K562 (cell line): ENCODE measurements at regions not wholly inside any gene's neighbourhood (a gene's known extent, or its start where the extent isn't known, plus 50 kb on each side); places are given as distances from the start of the nearest gene placed in this dataset.

Experiments
- ATAC-seq: fragments of 200-7000 bp; cut with Tn5 transposase; 3 replicates; pipeline ENCODE4 v1.9.1; 2020; ENCODE audit warnings: moderate library complexity
- BruUV-seq: library from RNA; stranded (reverse); fragments of 400-500 nt; replicated peaks from 2 replicates; lab custom pipeline; 2021; lab: Mats Ljungman, UMichigan
- CTCF ChIA-PET: fragments of 300-600 bp; formaldehyde crosslinking; extraction: SDS; loops from one replicate; lab custom pipeline; 2021; ENCODE audit warnings: low intra/inter-chr PET ratio; lab: Yijun Ruan, JAX
- POLR2A ChIA-PET: fragments of 300-600, 350-650 bp; sonication (Branson Sonifier 250); formaldehyde crosslinking; extraction: SDS; loops from one replicate; lab custom pipeline; 2021; ENCODE audit warnings: antibody characterized with exemption, inconsistent platforms; lab: Yijun Ruan, JAX
- DNase-seq, 4 experiments: peaks; one replicate each; pipeline versions ENCODE4 v3.0.0 to v3.0.0-alpha.2; 2011 to 2018; ENCODE audit warnings: low spot score in 3 of 4, mixed read lengths in 3 of 4; ENCODE audit errors: extremely low read depth in 1 of 4
- FAIRE-seq: peaks from 2 replicates; lab custom pipeline; 2011; peaks lifted over from hg19 to GRCh38; lab: Jason Lieb, UNC
- H2AFZ ChIP-seq: 2 replicates; pipeline ENCODE4 v1.6.0; 2011; ENCODE audit warnings: low read depth, low read length, control low read depth, inconsistent platforms
- H3K27ac ChIP-seq: fragments of 200-600 bp; 3 replicates; pipeline ENCODE4 v1.8.0; 2011; ENCODE audit warnings: low read depth, mild to moderate bottlenecking, control low read depth, inconsistent platforms, low read length, moderate library complexity, mixed read lengths; ENCODE audit errors: extremely low read depth
- H3K27me3 ChIP-seq, 2 experiments: fragments of 300-600 bp in 1 of 2; 2 replicates in 1 of 2; 3 replicates in 1 of 2; pipeline versions ENCODE4 v1.6.0 to v1.8.0; 2011; ENCODE audit warnings: inconsistent platforms in 2 of 2, low read length in 2 of 2, mild to moderate bottlenecking in 1 of 2, mixed read lengths in 1 of 2, moderate library complexity in 1 of 2; ENCODE audit not compliant: control insufficient read depth in 2 of 2, insufficient read depth in 2 of 2
- H3K36me3 ChIP-seq: fragments of 300-600 bp; 3 replicates; pipeline ENCODE4 v1.8.0; 2011; ENCODE audit warnings: mild to moderate bottlenecking, low read length, inconsistent platforms; ENCODE audit not compliant: control insufficient read depth, insufficient read depth
- H3K4me1 ChIP-seq, 2 experiments: fragments of 200-600 bp in 1 of 2; replicated peaks in 1 of 2; 2 replicates in 1 of 2; 3 replicates in 1 of 2; pipeline versions ENCODE4 v1.5.1 to v1.8.0; 2011; ENCODE audit warnings: inconsistent platforms in 2 of 2, low read length in 2 of 2, mild to moderate bottlenecking in 1 of 2, mixed read lengths in 1 of 2, moderate library complexity in 1 of 2; ENCODE audit not compliant: control insufficient read depth in 2 of 2, insufficient read depth in 2 of 2
- H3K4me2 ChIP-seq: 2 replicates; pipeline ENCODE4 v1.6.1; 2011; ENCODE audit warnings: low read length, control low read depth, inconsistent platforms, mixed read lengths; ENCODE audit not compliant: insufficient read depth
- H3K4me3 ChIP-seq: fragments of 200-600 bp; sonication (generic), shearing (Covaris generic); 2 replicates; pipeline ENCODE4 v1.5.1; 2016; ENCODE audit warnings: control low read depth, inconsistent platforms
- H3K79me2 ChIP-seq: fragments of 200-600 bp; 3 replicates; pipeline ENCODE4 v1.8.0; 2011; ENCODE audit warnings: low read length, inconsistent platforms; ENCODE audit not compliant: control insufficient read depth, insufficient read depth
- H3K9ac ChIP-seq, 2 experiments: 2 replicates each; pipeline versions ENCODE4 v1.6.0 to v1.6.1; 2011; ENCODE audit warnings: low read depth in 2 of 2, low read length in 2 of 2, control low read depth in 1 of 2, inconsistent platforms in 1 of 2, mild to moderate bottlenecking in 1 of 2, mixed read lengths in 1 of 2; ENCODE audit not compliant: insufficient read depth in 1 of 2
- H3K9me1 ChIP-seq: one replicate; pipeline ENCODE4 v1.6.0; 2011; ENCODE audit warnings: inconsistent platforms, mild to moderate bottlenecking, low read length, moderate library complexity; ENCODE audit not compliant: control insufficient read depth, insufficient read depth
- H3K9me3 ChIP-seq: replicated peaks from 2 replicates; pipeline ENCODE4 v1.5.1; 2011; ENCODE audit warnings: low read depth, low read length, inconsistent platforms; ENCODE audit not compliant: control insufficient read depth, insufficient read depth
- H4K20me1 ChIP-seq: replicated peaks from 2 replicates; pipeline ENCODE4 v1.6.1; 2011; ENCODE audit warnings: low read length, inconsistent platforms, mixed read lengths; ENCODE audit not compliant: control insufficient read depth, insufficient read depth
- FOSL1 ChIP-seq: fragments of 200-800 bp; sonication (Bioruptor generic); conservative IDR thresholded peaks from 2 replicates; pipeline ENCODE4 v1.6.1; 2016; ENCODE audit warnings: missing genetic modification characterization, missing compliant biosample characterization
- NBN ChIP-seq: fragments of 450-650 bp; IDR thresholded peaks from 2 replicates; pipeline ENCODE4 v1.6.1; 2016; ENCODE audit warnings: low read depth, mild to moderate bottlenecking
- SIN3A ChIP-seq, 2 experiments: fragments of 150-350 bp in 1 of 2; IDR thresholded peaks; 2 replicates each; pipeline ENCODE4 v1.6.1; 2011 to 2016; ENCODE audit warnings: borderline replicate concordance in 2 of 2, low read depth in 2 of 2, low read length in 2 of 2, mild to moderate bottlenecking in 2 of 2, moderate library complexity in 2 of 2; ENCODE audit not compliant: control insufficient read depth in 1 of 2
- SIX5 ChIP-seq, 2 experiments: IDR thresholded peaks; 2 replicates each; pipeline ENCODE4 v1.6.1; 2011; ENCODE audit warnings: low read length in 2 of 2, borderline replicate concordance in 1 of 2, low read depth in 1 of 2, mild to moderate bottlenecking in 1 of 2, moderate library complexity in 1 of 2; ENCODE audit not compliant: insufficient read depth in 1 of 2
- ZBTB1 ChIP-seq: sonication (generic); formaldehyde crosslinking; IDR thresholded peaks from 2 replicates; pipeline ENCODE4 v1.8.1; 2023; ENCODE audit warnings: missing genetic modification reagents, low read depth, mild to moderate bottlenecking, borderline replicate concordance
- ZBTB40 ChIP-seq, 2 experiments: fragments of 450-650 bp in 1 of 2; sonication (generic) in 1 of 2; formaldehyde crosslinking in 1 of 2; IDR thresholded peaks; 2 replicates each; pipeline versions ENCODE4 v1.7.1 to v1.9.0; 2016 to 2022; ENCODE audit warnings: inconsistent platforms in 1 of 2, mild to moderate bottlenecking in 1 of 2, missing genetic modification reagents in 1 of 2
- WGBS: fragments of 100-300 bp; shearing (Covaris generic); methylation state at CpG from one replicate; pipeline ENCODE4 v1.1.6; 2016; ENCODE audit warnings: low coverage, mixed read lengths; ENCODE audit not compliant: insufficient coverage; ENCODE audit errors: missing lambda C conversion rate; 5-methylcytosine and 5-hydroxymethylcytosine counted together
- in situ Hi-C: fragments of 300-500 bp; cut with MboI; formaldehyde crosslinking; loops from 4 replicates; pipeline ENCODE4 v1.15.0; 2018; ENCODE audit warnings: inconsistent platforms, mixed read lengths
- intact Hi-C: fragments of 100-400 bp; cut with micrococcal nuclease; formaldehyde crosslinking; loops from 2 replicates; pipeline ENCODE4 v1.14.2; 2022
- TF ChIP-seq, protein P1 (sequence below): fragments of 250-450 bp; sonication (Bioruptor Pico); IDR thresholded peaks from 2 replicates; pipeline ENCODE4 v1.5.0; 2021

DNA sequence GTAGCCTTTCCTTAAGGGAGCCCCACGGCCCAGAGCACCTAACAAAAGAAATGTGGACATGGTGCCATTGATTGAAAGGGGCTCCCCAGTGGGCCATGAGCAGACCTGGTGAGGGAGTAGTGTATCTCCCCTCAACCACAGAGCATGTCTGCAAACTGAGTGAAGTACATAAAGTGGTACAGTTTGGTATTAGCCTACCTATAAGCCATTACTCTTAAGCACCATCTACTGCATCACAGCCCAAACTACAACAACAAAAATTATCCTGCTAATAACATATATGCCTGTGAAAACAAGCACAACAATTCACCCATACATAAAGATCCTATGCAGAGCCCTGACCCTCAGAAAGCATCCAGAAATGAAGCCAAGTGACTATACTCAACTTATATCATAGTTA lies 407.8 kb downstream of the PTPRC start:
- intact Hi-C loops = no loop called here
- no peaks in the 10 kb centered on the region for H3K9me1 ChIP-seq
- 0% methylated on average over 1 of the region's 1 CpG for WGBS
- no peaks in the 10 kb centered on the region for H3K79me2 ChIP-seq
- in situ Hi-C loops = no loop called here
- FAIRE-seq (no peak), DNase-seq (no peak), ATAC-seq (no peak)
- H3K9me3 ChIP-seq = peaks cover 2% of the 10 kb centered on the region; the same call in 1 of the 2 replicates
- CTCF ChIA-PET = no interaction called here
- no peak overlapping the region for H2AFZ ChIP-seq
- H3K4me2 ChIP-seq = no peak overlapping the region
- no peak overlapping the region for H3K9ac ChIP-seq
- no TSS peak for BruUV-seq
- H3K27ac ChIP-seq = no peak overlapping the region
- H3K36me3 ChIP-seq = no peaks in the 10 kb centered on the region
- POLR2A ChIA-PET = no interaction called here
- no peak overlapping the region for H3K4me3 ChIP-seq
- H4K20me1 ChIP-seq = no peaks in the 10 kb centered on the region
- no peaks in the 10 kb centered on the region for H3K4me1 ChIP-seq
- no peaks in the 10 kb centered on the region for H3K27me3 ChIP-seq
- TF ChIP-seq NBN (no peak), ZBTB40 (IDR thresholded peaks at IDR 0.05) (no peak), ZBTB40 (CRISPR knock-in tag; IDR thresholded peaks at IDR 0.05) (no peak), FOSL1 (tag) (no peak), SIX5 (IDR thresholded peaks at IDR 0.05; ENCODE audit: borderline replicate concordance in 1 of 2, insufficient read depth in 1 of 2, low read depth in 1 of 2, low read length in 2 of 2) (no peak), SIN3A (IDR thresholded peaks at IDR 0.05; ENCODE audit: borderline replicate concordance in 2 of 2, control insufficient read depth in 1 of 2, low read depth in 2 of 2, low read length in 2 of 2) (no peak), ZBTB1 (CRISPR knock-in tag) (no peak)
- TF ChIP-seq, protein P1, sequence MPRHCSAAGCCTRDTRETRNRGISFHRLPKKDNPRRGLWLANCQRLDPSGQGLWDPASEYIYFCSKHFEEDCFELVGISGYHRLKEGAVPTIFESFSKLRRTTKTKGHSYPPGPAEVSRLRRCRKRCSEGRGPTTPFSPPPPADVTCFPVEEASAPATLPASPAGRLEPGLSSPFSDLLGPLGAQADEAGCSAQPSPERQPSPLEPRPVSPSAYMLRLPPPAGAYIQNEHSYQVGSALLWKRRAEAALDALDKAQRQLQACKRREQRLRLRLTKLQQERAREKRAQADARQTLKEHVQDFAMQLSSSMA (CRISPR knock-in tag) = no peak
